Mesothelial cell of epicardium (in vitro differentiated cells): ENCODE measurements at regions not wholly inside any gene's neighbourhood (a gene's known extent, or its start where the extent isn't known, plus 50 kb on each side); places are given as distances from the start of the nearest gene placed in this dataset.

Experiments used
- DNase-seq, 2 experiments: peaks; one replicate each; pipeline ENCODE4 v3.0.0; 2021; ENCODE audit warnings: low spot score in 2 of 2; ENCODE audit not compliant: unreplicated experiment in 2 of 2
- H3K27ac Mint-ChIP-seq: 2 replicates; pipeline ENCODE4 v1.8.0; 2021; ENCODE audit warnings: mixed read lengths
- H3K27me3 Mint-ChIP-seq: 2 replicates; pipeline ENCODE4 v1.8.0; 2021; ENCODE audit warnings: low read depth, mixed read lengths
- H3K36me3 Mint-ChIP-seq: 2 replicates; pipeline ENCODE4 v1.8.0; 2021; ENCODE audit warnings: mixed read lengths
- H3K4me1 Mint-ChIP-seq: 2 replicates; pipeline ENCODE4 v1.8.0; 2021; ENCODE audit warnings: mixed read lengths
- H3K4me3 Mint-ChIP-seq: 2 replicates; pipeline ENCODE4 v1.8.0; 2021; ENCODE audit warnings: mild to moderate bottlenecking, moderate library complexity, mixed read lengths
- H3K9me3 Mint-ChIP-seq: 2 replicates; pipeline ENCODE4 v1.8.0; 2021; ENCODE audit warnings: mixed read lengths
- TF ChIP-seq, protein P1 (sequence below): fragments of 200-600 bp; sonication (generic); IDR thresholded peaks from one replicate; pipeline ENCODE4 v1.5.0; 2021; ENCODE audit warnings: antibody characterized with exemption; ENCODE audit not compliant: unreplicated experiment

DNA sequence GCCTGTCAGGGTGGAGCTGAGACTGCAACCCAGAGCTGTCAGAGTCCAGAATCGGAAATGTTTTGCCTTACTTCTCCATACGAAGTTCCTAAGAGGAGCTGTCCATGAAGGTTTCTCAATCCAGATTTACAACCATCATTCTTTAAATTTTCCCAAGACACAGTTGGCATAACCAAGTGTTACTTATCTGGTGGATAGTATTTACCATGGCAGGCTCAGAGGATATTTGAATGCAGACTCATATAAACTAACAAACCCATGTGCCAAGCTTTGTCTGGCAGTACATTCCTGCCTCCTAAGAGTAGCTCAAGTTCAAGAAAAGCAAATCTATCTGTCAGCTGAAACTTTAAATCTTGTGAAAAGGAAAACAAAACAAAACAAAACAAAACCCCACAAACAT lies 267.9 kb downstream of the ZNF326 start:
- H3K4me3 Mint-ChIP-seq, result no peak overlapping the region
- H3K27me3 Mint-ChIP-seq, result peaks cover 12% of the 10 kb centered on the region
- H3K36me3 Mint-ChIP-seq, result no peaks in the 10 kb centered on the region
- H3K27ac Mint-ChIP-seq, result no peak overlapping the region
- TF ChIP-seq, protein P1, sequence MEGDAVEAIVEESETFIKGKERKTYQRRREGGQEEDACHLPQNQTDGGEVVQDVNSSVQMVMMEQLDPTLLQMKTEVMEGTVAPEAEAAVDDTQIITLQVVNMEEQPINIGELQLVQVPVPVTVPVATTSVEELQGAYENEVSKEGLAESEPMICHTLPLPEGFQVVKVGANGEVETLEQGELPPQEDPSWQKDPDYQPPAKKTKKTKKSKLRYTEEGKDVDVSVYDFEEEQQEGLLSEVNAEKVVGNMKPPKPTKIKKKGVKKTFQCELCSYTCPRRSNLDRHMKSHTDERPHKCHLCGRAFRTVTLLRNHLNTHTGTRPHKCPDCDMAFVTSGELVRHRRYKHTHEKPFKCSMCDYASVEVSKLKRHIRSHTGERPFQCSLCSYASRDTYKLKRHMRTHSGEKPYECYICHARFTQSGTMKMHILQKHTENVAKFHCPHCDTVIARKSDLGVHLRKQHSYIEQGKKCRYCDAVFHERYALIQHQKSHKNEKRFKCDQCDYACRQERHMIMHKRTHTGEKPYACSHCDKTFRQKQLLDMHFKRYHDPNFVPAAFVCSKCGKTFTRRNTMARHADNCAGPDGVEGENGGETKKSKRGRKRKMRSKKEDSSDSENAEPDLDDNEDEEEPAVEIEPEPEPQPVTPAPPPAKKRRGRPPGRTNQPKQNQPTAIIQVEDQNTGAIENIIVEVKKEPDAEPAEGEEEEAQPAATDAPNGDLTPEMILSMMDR, result no peak
- peaks cover 6% of the 10 kb centered on the region for H3K9me3 Mint-ChIP-seq
- no peak for DNase-seq
- H3K4me1 Mint-ChIP-seq, result no peaks in the 10 kb centered on the region

DNA sequence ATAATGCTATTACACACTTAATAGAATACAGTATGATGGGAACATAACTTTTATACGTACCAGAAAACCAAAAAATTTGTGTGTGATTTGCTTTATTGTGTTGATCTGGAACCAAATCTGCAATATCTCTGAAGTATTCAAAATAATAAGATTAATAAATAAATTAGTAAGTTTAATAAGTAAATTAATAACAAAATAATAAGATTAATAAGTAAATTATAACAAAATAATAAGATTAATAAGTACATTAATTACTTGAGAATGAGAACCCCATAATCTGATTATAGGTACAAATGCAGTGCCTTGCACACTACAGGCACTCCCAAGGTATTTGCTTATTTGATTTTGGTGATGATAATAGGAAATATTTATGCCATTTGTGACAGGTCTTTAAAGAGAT lies 267.4 kb downstream of the ZNF326 start:
- Mint-ChIP-seq H3K27ac (no peak overlapping the region), H3K36me3 (no peaks in the 10 kb centered on the region), H3K4me3 (no peak overlapping the region), H3K9me3 (peaks cover 6% of the 10 kb centered on the region), H3K27me3 (peaks cover 16% of the 10 kb centered on the region), H3K4me1 (no peaks in the 10 kb centered on the region)
- no peak for DNase-seq
- TF ChIP-seq, protein P1, result no peak

DNA sequence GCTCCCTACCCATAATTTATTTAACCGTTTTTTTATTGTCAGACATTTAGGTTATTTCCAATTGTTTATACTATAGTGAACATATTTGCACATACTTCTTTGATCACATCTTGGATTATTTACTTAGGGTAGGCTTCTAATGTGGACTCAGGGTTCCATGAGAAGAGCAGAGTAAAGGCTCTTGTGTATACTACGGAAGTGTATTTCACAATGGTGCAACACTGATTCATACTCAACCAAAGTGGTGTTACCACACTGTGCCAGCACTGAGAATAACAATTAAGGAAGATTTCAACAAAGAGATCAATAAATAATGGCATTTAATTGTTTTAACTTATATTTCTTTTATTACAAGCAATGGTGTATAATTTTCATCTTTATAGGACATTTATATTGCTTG lies 251.2 kb downstream of the ZNF326 start:
- DNase-seq, result no peak
- TF ChIP-seq, protein P1, result no peak
- Mint-ChIP-seq H3K4me1 (no peaks in the 10 kb centered on the region), H3K36me3 (no peaks in the 10 kb centered on the region), H3K27me3 (no peaks in the 10 kb centered on the region), H3K4me3 (no peak overlapping the region), H3K9me3 (peaks cover 31% of the 10 kb centered on the region), H3K27ac (no peak overlapping the region)

DNA sequence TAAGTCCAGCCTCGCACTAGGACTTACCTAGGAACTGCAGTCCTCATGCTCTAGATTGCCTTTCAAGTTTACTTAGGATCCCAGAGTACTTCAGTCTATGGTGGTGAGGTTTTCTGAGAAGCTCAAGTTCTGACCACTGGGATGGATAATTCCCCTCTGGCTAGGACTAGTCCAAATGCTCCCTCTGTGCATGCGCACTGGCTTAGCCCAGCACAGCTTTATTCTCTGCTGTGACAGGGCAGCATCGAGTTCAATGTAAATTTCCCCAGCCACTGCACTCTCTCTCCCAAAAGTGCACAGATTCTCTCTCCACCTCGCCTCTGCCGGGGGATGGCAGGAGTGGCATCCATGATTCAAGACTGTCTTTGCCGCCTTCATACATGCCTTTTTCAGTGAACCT lies 241.6 kb downstream of the ZNF326 start:
- H3K4me1 Mint-ChIP-seq, result no peaks in the 10 kb centered on the region
- DNase-seq, result no peak
- H3K4me3 Mint-ChIP-seq, result no peak overlapping the region
- peaks cover 40% of the 10 kb centered on the region for H3K9me3 Mint-ChIP-seq
- H3K27ac Mint-ChIP-seq, result no peak overlapping the region
- peaks cover 1% of the 10 kb centered on the region for H3K27me3 Mint-ChIP-seq
- no peaks in the 10 kb centered on the region for H3K36me3 Mint-ChIP-seq
- TF ChIP-seq, protein P1, result no peak

GRCh38 chr1:90223401-90223800 lies 228.5 kb downstream of the ZNF326 start:
- no peaks in the 10 kb centered on the region for H3K27me3 Mint-ChIP-seq
- TF ChIP-seq, protein P1, result no peak
- DNase-seq, result no peak
- H3K27ac Mint-ChIP-seq, result no peak overlapping the region
- H3K9me3 Mint-ChIP-seq, result peaks cover 29% of the 10 kb centered on the region
- peaks cover 12% of the 10 kb centered on the region for H3K4me1 Mint-ChIP-seq
- H3K4me3 Mint-ChIP-seq, result no peak overlapping the region
- peaks cover 7% of the 10 kb centered on the region for H3K36me3 Mint-ChIP-seq
